HL-60 (cell line): ENCODE measurements at regions not wholly inside any gene's neighbourhood (a gene's known extent, or its start where the extent isn't known, plus 50 kb on each side); places are given as distances from the start of the nearest gene placed in this dataset.

ENCODE experiments used
- DNase-seq, 2 experiments: peaks; one replicate each; pipeline ENCODE4 v3.0.0-alpha.2; 2010 to 2020; ENCODE audit warnings: low read depth in 1 of 2, low spot score in 1 of 2
- H3K27ac ChIP-seq: fragments of 250-450 bp; sonication (Bioruptor Pico); replicated peaks from 2 replicates; pipeline ENCODE4 v1.5.1; 2020; ENCODE audit warnings: mild to moderate bottlenecking, moderate library complexity
- H3K27me3 ChIP-seq: fragments of 250-450 bp; sonication (Bioruptor Pico); 2 replicates; pipeline ENCODE4 v1.5.1; 2021; ENCODE audit warnings: mild to moderate bottlenecking, moderate library complexity; ENCODE audit not compliant: insufficient read depth, poor library complexity, severe bottlenecking
- H3K4me3 ChIP-seq: replicated peaks from 2 replicates; pipeline ENCODE4 v1.5.1; 2011; ENCODE audit warnings: mild to moderate bottlenecking, control low read depth, low read length; ENCODE audit not compliant: insufficient read depth
- CTCF ChIP-seq: IDR thresholded peaks from one replicate; pipeline ENCODE4 v1.5.1; 2011; ENCODE audit warnings: low read length, control low read depth, inconsistent platforms; ENCODE audit not compliant: insufficient read depth
- GABPA ChIP-seq: IDR thresholded peaks from 2 replicates; pipeline ENCODE4 v1.6.1; 2012; ENCODE audit warnings: low read depth
- POLR2AphosphoS5 ChIP-seq: IDR thresholded peaks from 2 replicates; pipeline ENCODE4 v1.6.1; 2012; ENCODE audit warnings: low read depth
- REST ChIP-seq: IDR thresholded peaks from 2 replicates; pipeline ENCODE4 v1.6.1; 2012; ENCODE audit warnings: low read depth; ENCODE audit not compliant: insufficient replicate concordance
- SPI1 ChIP-seq: IDR thresholded peaks from 2 replicates; pipeline ENCODE4 v1.6.1; 2012; ENCODE audit warnings: low read depth, mild to moderate bottlenecking, borderline replicate concordance

- H3K4me3 ChIP-seq, result no peak overlapping the region
- H3K27ac ChIP-seq, result no peak overlapping the region
- TF ChIP-seq CTCF, result no peak
- TF ChIP-seq SPI1, result no peak
- no peak for TF ChIP-seq GABPA
- TF ChIP-seq REST, result no peak
- TF ChIP-seq POLR2AphosphoS5, result no peak
- no peak for DNase-seq
- H3K27me3 ChIP-seq, result no peaks in the 10 kb centered on the region
These were observed 93.9 kb upstream of the RMDN2 start for GRCh38 chr2:37831081-37831780.

- DNase-seq, result peak; percentile 54 to 88
- Histone ChIP-seq H3K27ac (peak overlapping the region; percentile 33), H3K4me3 (no peak overlapping the region), H3K27me3 (no peaks in the 10 kb centered on the region)
- TF ChIP-seq SPI1 (no peak), GABPA (no peak), CTCF (peak; percentile 44), REST (no peak), POLR2AphosphoS5 (no peak)
These were observed 92.4 kb upstream of the RMDN2 start for GRCh38 chr2:37832590-37833197.

GRCh38 chr2:37833423-37833822 lies 91.7 kb upstream of the RMDN2 start:
- no peak for DNase-seq
- Histone ChIP-seq H3K27me3 (no peaks in the 10 kb centered on the region), H3K27ac (no peak overlapping the region), H3K4me3 (no peak overlapping the region)
- TF ChIP-seq SPI1 (no peak), GABPA (no peak), REST (no peak), POLR2AphosphoS5 (no peak), CTCF (no peak)
